Ramos (cell line): ENCODE measurements at regions not wholly inside any gene's neighbourhood (a gene's known extent, or its start where the extent isn't known, plus 50 kb on each side); places are given as distances from the start of the nearest gene placed in this dataset.

Experiments used
- in situ Hi-C: fragments of 300-500 bp; cut with MboI; formaldehyde crosslinking; loops from one replicate; pipeline ENCODE4 v1.14.3; 2022; ENCODE audit warnings: low sequenced_read_pairs; ENCODE audit not compliant: unreplicated experiment

GRCh38 chr19:29387586-29387985, 138.2 kb upstream of the VSTM2B start:
- in situ Hi-C loops, result no loop called here

GRCh38 chr19:29389495-29389894, 136.3 kb upstream of the VSTM2B start:
- in situ Hi-C loops, result no loop called here

GRCh38 chr19:29390742-29391141, 135.1 kb upstream of the VSTM2B start:
- in situ Hi-C loops, result no loop called here

- in situ Hi-C loops, result no loop called here
Measured at GRCh38 chr19:29393915-29394460, 131.8 kb upstream of the VSTM2B start.

- in situ Hi-C loops, result no loop called here
Measured at GRCh38 chr19:29395111-29395733, 130.6 kb upstream of the VSTM2B start.

- in situ Hi-C loops, result no loop called here
Measured at GRCh38 chr19:29395734-29396414, 129.9 kb upstream of the VSTM2B start.

GRCh38 chr19:29396925-29397324, 128.9 kb upstream of the VSTM2B start:
- in situ Hi-C loops, result no loop called here

- in situ Hi-C loops, result no loop called here
Measured at GRCh38 chr19:29397748-29398147, 128.0 kb upstream of the VSTM2B start.

GRCh38 chr19:29399804-29400203, 126.0 kb upstream of the VSTM2B start:
- in situ Hi-C loops, result no loop called here

- in situ Hi-C loops, result no loop called here
Measured at GRCh38 chr19:29400917-29401711, 124.7 kb upstream of the VSTM2B start.

- in situ Hi-C loops, result no loop called here
Measured at GRCh38 chr19:29401712-29402421, 123.9 kb upstream of the VSTM2B start.

- in situ Hi-C loops, result no loop called here
Measured at GRCh38 chr19:29402563-29402962, 123.2 kb upstream of the VSTM2B start.

GRCh38 chr19:29404015-29404414, 121.8 kb upstream of the VSTM2B start:
- in situ Hi-C loops, result no loop called here

- in situ Hi-C loops, result no loop called here
Measured at GRCh38 chr19:29404951-29405727, 120.7 kb upstream of the VSTM2B start.

- in situ Hi-C loops, result no loop called here
Measured at GRCh38 chr19:29405728-29405995, 120.1 kb upstream of the VSTM2B start.

GRCh38 chr19:29409076-29409862, 116.5 kb upstream of the VSTM2B start:
- in situ Hi-C loops, result no loop called here

GRCh38 chr19:29410601-29411000, 115.2 kb upstream of the VSTM2B start:
- in situ Hi-C loops, result no loop called here

GRCh38 chr19:29411113-29411581, 114.6 kb upstream of the VSTM2B start:
- in situ Hi-C loops, result no loop called here

- in situ Hi-C loops, result no loop called here
Measured at GRCh38 chr19:29413435-29413834, 112.4 kb upstream of the VSTM2B start.
